SK-N-SH treated with all-trans-retinoic acid at 6 μM for 48 hours (cell line): ENCODE measurements at regions not wholly inside any gene's neighbourhood (a gene's known extent, or its start where the extent isn't known, plus 50 kb on each side); places are given as distances from the start of the nearest gene placed in this dataset.

ENCODE experiments used
- ATAC-seq: fragments of 200-7000 bp; cut with Tn5 transposase; 3 replicates; pipeline ENCODE4 v1.9.1; 2020; ENCODE audit warnings: mild to moderate bottlenecking, moderate library complexity
- ARNTL ChIP-seq: fragments of 450-650 bp; formaldehyde crosslinking; IDR thresholded peaks from 2 replicates; pipeline ENCODE4 v1.5.0; 2020; ENCODE audit warnings: low read depth, mild to moderate bottlenecking, moderate library complexity, borderline replicate concordance
- BACH2 ChIP-seq: fragments of 250-450 bp; sonication (Bioruptor Pico); IDR thresholded peaks from 2 replicates; pipeline ENCODE4 v1.9.0; 2021; ENCODE audit warnings: mild to moderate bottlenecking, borderline replicate concordance
- CREB5 ChIP-seq: fragments of 250-450 bp; sonication (Bioruptor Pico); IDR thresholded peaks from 2 replicates; pipeline ENCODE4 v1.5.1; 2020; ENCODE audit warnings: low read depth, mild to moderate bottlenecking, moderate library complexity
- CSRNP3 ChIP-seq: fragments of 250-450 bp; sonication (Bioruptor Pico); IDR thresholded peaks from 2 replicates; pipeline ENCODE4 v1.5.1; 2021; ENCODE audit warnings: mild to moderate bottlenecking, moderate library complexity
- ESRRG ChIP-seq: fragments of 250-450 bp; sonication (Bioruptor Pico); IDR thresholded peaks from 2 replicates; pipeline ENCODE4 v1.6.1; 2021; ENCODE audit warnings: mild to moderate bottlenecking
- GLIS3 ChIP-seq: fragments of 250-450 bp; sonication (Bioruptor Pico); IDR thresholded peaks from 2 replicates; pipeline ENCODE4 v1.5.0; 2020; ENCODE audit warnings: mild to moderate bottlenecking, moderate library complexity
- ISL1 ChIP-seq: fragments of 250-450 bp; sonication (Bioruptor Pico); IDR thresholded peaks from 2 replicates; pipeline ENCODE4 v2.1.2; 2022; ENCODE audit warnings: mild to moderate bottlenecking, moderate library complexity
- OSR1 ChIP-seq: fragments of 250-450 bp; sonication (Bioruptor Pico); IDR thresholded peaks from 2 replicates; pipeline ENCODE4 v1.8.0; 2022; ENCODE audit warnings: moderate library complexity, mild to moderate bottlenecking, inconsistent platforms
- PPARA ChIP-seq: fragments of 250-450 bp; sonication (Bioruptor Pico); IDR thresholded peaks from 2 replicates; pipeline ENCODE4 v1.5.0; 2020; ENCODE audit warnings: mild to moderate bottlenecking, borderline replicate concordance
- RARB ChIP-seq: fragments of 250-450 bp; sonication (Bioruptor Pico); IDR thresholded peaks from 2 replicates; pipeline ENCODE4 v1.8.0; 2021; ENCODE audit warnings: mild to moderate bottlenecking, moderate library complexity
- SNAI2 ChIP-seq: fragments of 250-450 bp; sonication (Bioruptor Pico); IDR thresholded peaks from 2 replicates; pipeline ENCODE4 v1.5.0; 2020; ENCODE audit warnings: mild to moderate bottlenecking, moderate library complexity
- TCF4 ChIP-seq: fragments of 250-450 bp; sonication (Bioruptor Pico); IDR thresholded peaks from 2 replicates; pipeline ENCODE4 v1.8.0; 2021; ENCODE audit warnings: mild to moderate bottlenecking, moderate library complexity, borderline replicate concordance
- TOX ChIP-seq: fragments of 250-450 bp; sonication (Bioruptor Pico); IDR thresholded peaks from 2 replicates; pipeline ENCODE4 v1.8.0; 2021; ENCODE audit warnings: mild to moderate bottlenecking, moderate library complexity, borderline replicate concordance
- ZC3H10 ChIP-seq: fragments of 250-450 bp; sonication (Bioruptor Pico); IDR thresholded peaks from 2 replicates; pipeline ENCODE4 v1.5.1; 2021; ENCODE audit warnings: mild to moderate bottlenecking, moderate library complexity
- ZFP3 ChIP-seq: fragments of 250-450 bp; sonication (Bioruptor Pico); IDR thresholded peaks from 2 replicates; pipeline ENCODE4 v1.5.0; 2020; ENCODE audit warnings: mild to moderate bottlenecking, moderate library complexity
- ZFP30 ChIP-seq: fragments of 450-650 bp; formaldehyde crosslinking; IDR thresholded peaks from 2 replicates; pipeline ENCODE4 v1.5.0; 2022; ENCODE audit warnings: mild to moderate bottlenecking, moderate library complexity
- ZNF565 ChIP-seq: fragments of 450-650 bp; formaldehyde crosslinking; conservative IDR thresholded peaks from 2 replicates; pipeline ENCODE4 v1.5.0; 2020; ENCODE audit warnings: low read depth, mild to moderate bottlenecking, moderate library complexity
- ZNF70 ChIP-seq: fragments of 450-650 bp; formaldehyde crosslinking; IDR thresholded peaks from 2 replicates; pipeline ENCODE4 v1.5.0; 2020; ENCODE audit warnings: mild to moderate bottlenecking, moderate library complexity
- ZNF8 ChIP-seq: fragments of 450-650 bp; formaldehyde crosslinking; IDR thresholded peaks from 2 replicates; pipeline ENCODE4 v1.5.0; 2020; ENCODE audit warnings: mild to moderate bottlenecking, moderate library complexity
- TF ChIP-seq, protein P1 (sequence below): fragments of 250-450 bp; sonication (Bioruptor Pico); IDR thresholded peaks from 2 replicates; pipeline ENCODE4 v1.8.0; 2021; ENCODE audit warnings: low read depth, mild to moderate bottlenecking, moderate library complexity, borderline replicate concordance
- TF ChIP-seq, protein P2 (sequence below): fragments of 250-450 bp; sonication (Bioruptor Pico); IDR thresholded peaks from 2 replicates; pipeline ENCODE4 v1.5.0; 2020; ENCODE audit warnings: mild to moderate bottlenecking, moderate library complexity
- TF ChIP-seq, protein P3 (sequence below): fragments of 250-450 bp; sonication (Bioruptor Pico); IDR thresholded peaks from 2 replicates; pipeline ENCODE4 v1.8.0; 2020; ENCODE audit warnings: mild to moderate bottlenecking, moderate library complexity, borderline replicate concordance

GRCh38 chr3:139745831-139746230 is 68.1 kb upstream of the NMNAT3 start:
- ATAC-seq: no peak
- TF ChIP-seq RARB (no peak), ZNF70 (CRISPR knock-in tag) (no peak), ARNTL (CRISPR knock-in tag) (no peak), ZFP30 (CRISPR knock-in tag) (no peak), ZC3H10 (CRISPR knock-in tag) (no peak), BACH2 (CRISPR knock-in tag) (no peak), GLIS3 (CRISPR knock-in tag) (no peak), TCF4 (no peak)
- TF ChIP-seq, all 23 proteins: peak for 0

DNA sequence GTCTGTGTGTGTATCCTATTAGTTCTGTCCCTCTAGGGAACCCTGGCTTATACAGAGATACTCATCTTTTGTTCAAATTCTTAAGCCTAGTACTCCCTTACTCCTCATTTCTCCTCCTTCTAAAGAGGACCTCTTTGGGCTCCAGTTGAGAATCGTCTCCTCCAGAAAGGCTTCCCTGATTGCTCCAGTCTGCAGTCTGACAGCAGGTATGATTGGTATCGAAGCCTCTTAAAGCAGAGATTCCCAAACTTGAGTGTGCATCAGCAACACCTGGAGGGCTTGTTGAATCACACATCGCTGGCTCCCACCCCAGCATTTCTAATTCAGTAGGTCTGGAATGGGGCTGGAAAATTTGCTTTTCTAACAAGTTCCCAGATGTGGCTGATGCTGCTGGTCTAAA is 60.9 kb upstream of the NMNAT3 start:
- no peak for ATAC-seq
- TF ChIP-seq ZC3H10 (CRISPR knock-in tag) (no peak), TCF4 (no peak), ISL1 (CRISPR knock-in tag) (no peak), ZNF8 (CRISPR knock-in tag) (no peak), PPARA (CRISPR knock-in tag) (no peak), TOX (no peak), GLIS3 (CRISPR knock-in tag) (no peak), CSRNP3 (CRISPR knock-in tag) (no peak), ZNF565 (CRISPR knock-in tag) (no peak), RARB (no peak)
- TF ChIP-seq, protein P1, sequence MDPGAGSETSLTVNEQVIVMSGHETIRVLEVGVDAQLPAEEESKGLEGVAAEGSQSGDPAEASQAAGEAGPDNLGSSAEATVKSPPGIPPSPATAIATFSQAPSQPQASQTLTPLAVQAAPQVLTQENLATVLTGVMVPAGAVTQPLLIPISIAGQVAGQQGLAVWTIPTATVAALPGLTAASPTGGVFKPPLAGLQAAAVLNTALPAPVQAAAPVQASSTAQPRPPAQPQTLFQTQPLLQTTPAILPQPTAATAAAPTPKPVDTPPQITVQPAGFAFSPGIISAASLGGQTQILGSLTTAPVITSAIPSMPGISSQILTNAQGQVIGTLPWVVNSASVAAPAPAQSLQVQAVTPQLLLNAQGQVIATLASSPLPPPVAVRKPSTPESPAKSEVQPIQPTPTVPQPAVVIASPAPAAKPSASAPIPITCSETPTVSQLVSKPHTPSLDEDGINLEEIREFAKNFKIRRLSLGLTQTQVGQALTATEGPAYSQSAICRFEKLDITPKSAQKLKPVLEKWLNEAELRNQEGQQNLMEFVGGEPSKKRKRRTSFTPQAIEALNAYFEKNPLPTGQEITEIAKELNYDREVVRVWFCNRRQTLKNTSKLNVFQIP (CRISPR knock-in tag): no peak
- TF ChIP-seq, protein P2, sequence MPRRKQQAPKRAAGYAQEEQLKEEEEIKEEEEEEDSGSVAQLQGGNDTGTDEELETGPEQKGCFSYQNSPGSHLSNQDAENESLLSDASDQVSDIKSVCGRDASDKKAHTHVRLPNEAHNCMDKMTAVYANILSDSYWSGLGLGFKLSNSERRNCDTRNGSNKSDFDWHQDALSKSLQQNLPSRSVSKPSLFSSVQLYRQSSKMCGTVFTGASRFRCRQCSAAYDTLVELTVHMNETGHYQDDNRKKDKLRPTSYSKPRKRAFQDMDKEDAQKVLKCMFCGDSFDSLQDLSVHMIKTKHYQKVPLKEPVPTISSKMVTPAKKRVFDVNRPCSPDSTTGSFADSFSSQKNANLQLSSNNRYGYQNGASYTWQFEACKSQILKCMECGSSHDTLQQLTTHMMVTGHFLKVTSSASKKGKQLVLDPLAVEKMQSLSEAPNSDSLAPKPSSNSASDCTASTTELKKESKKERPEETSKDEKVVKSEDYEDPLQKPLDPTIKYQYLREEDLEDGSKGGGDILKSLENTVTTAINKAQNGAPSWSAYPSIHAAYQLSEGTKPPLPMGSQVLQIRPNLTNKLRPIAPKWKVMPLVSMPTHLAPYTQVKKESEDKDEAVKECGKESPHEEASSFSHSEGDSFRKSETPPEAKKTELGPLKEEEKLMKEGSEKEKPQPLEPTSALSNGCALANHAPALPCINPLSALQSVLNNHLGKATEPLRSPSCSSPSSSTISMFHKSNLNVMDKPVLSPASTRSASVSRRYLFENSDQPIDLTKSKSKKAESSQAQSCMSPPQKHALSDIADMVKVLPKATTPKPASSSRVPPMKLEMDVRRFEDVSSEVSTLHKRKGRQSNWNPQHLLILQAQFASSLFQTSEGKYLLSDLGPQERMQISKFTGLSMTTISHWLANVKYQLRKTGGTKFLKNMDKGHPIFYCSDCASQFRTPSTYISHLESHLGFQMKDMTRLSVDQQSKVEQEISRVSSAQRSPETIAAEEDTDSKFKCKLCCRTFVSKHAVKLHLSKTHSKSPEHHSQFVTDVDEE (CRISPR knock-in tag): no peak

DNA sequence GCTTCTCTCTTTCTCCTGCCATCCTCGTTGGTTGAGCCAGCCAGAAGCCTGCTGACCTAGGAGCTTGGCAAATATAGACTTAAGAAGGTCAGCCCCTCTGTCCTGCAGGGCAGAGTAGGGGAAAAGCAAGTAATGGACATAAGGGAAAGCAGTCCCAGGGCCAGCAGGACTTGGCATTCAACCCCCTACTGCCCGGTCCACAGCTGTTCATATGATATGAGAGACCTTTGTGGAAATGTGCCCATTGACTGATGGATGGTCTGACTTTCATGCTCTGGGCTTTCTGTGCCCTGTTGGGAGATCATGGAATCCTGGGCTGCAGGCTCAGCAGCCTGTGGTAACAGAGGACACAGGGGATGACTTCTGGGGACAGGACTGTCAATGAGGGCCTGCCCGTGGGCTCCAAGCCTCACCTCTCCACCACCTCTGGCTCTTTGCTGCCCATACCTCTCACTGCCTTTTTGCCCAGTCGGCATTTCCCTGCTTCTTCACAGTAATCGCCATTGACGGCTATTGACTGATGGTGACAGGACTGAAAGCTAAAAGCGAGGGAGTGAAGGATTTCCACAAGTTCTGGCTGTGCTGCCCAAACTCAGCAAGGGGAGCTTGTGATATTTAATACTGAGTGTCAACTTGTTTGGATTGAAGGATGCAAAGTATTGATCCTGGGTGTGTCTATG is 60.0 kb upstream of the NMNAT3 start:
- TF ChIP-seq CREB5 (CRISPR knock-in tag) (no peak), GLIS3 (CRISPR knock-in tag) (no peak), CSRNP3 (CRISPR knock-in tag) (no peak), ZC3H10 (CRISPR knock-in tag) (no peak), ESRRG (CRISPR knock-in tag) (no peak), ISL1 (CRISPR knock-in tag) (no peak), ARNTL (CRISPR knock-in tag) (no peak), TOX (no peak), ZNF8 (CRISPR knock-in tag) (no peak), SNAI2 (CRISPR knock-in tag) (no peak), OSR1 (CRISPR knock-in tag) (no peak), ZFP30 (CRISPR knock-in tag) (no peak), RARB (no peak), ZFP3 (CRISPR knock-in tag) (no peak)
- TF ChIP-seq, protein P2 (CRISPR knock-in tag): no peak
- TF ChIP-seq, protein P3, sequence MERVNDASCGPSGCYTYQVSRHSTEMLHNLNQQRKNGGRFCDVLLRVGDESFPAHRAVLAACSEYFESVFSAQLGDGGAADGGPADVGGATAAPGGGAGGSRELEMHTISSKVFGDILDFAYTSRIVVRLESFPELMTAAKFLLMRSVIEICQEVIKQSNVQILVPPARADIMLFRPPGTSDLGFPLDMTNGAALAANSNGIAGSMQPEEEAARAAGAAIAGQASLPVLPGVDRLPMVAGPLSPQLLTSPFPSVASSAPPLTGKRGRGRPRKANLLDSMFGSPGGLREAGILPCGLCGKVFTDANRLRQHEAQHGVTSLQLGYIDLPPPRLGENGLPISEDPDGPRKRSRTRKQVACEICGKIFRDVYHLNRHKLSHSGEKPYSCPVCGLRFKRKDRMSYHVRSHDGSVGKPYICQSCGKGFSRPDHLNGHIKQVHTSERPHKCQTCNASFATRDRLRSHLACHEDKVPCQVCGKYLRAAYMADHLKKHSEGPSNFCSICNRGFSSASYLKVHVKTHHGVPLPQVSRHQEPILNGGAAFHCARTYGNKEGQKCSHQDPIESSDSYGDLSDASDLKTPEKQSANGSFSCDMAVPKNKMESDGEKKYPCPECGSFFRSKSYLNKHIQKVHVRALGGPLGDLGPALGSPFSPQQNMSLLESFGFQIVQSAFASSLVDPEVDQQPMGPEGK (CRISPR knock-in tag): no peak
- no peak for ATAC-seq
